PC-3 (cell line): ENCODE measurements at regions not wholly inside any gene's neighbourhood (a gene's known extent, or its start where the extent isn't known, plus 50 kb on each side); places are given as distances from the start of the nearest gene placed in this dataset.

ENCODE experiments used
- ATAC-seq: fragments of 200-7000 bp; cut with Tn5 transposase; 2 replicates; pipeline ENCODE4 v1.9.1; 2020; ENCODE audit warnings: mild to moderate bottlenecking, moderate library complexity
- BruUV-seq: library from RNA; stranded (reverse); fragments of 400-500 nt; replicated peaks from 2 replicates; lab custom pipeline; 2021; lab: Mats Ljungman, UMichigan
- CTCF ChIA-PET: fragments of 300-600 bp; sonication (Branson Sonifier 250); formaldehyde crosslinking; loops from one replicate; lab custom pipeline; 2022; ENCODE audit warnings: antibody characterized with exemption; lab: Charles Lee
- POLR2A ChIA-PET: fragments of 300-600 bp; sonication (Branson Sonifier 250); formaldehyde crosslinking; loops from one replicate; lab custom pipeline; 2022; ENCODE audit warnings: antibody characterized with exemption; ENCODE audit not compliant: unreplicated experiment; lab: Charles Lee
- DNase-seq: peaks from one replicate; pipeline ENCODE4 v3.0.0-alpha.2; 2015
- H2AFZ ChIP-seq: fragments of 300-600 bp; sonication (generic); 2 replicates; pipeline ENCODE4 v1.6.0; 2016; ENCODE audit warnings: antibody characterized with exemption, low read length
- H3F3A ChIP-seq: fragments of 300-600 bp; sonication (generic); one replicate; pipeline ENCODE4 v1.6.0; 2017; ENCODE audit warnings: antibody characterized with exemption, low read length, control low read depth, mild to moderate bottlenecking; ENCODE audit not compliant: unreplicated experiment
- H3K27ac ChIP-seq: fragments of 300-600 bp; sonication (generic); 2 replicates; pipeline ENCODE4 v1.5.1; 2016; ENCODE audit warnings: mild to moderate bottlenecking, low read length
- H3K27me3 ChIP-seq: fragments of 300-600 bp; sonication (generic); 2 replicates; pipeline ENCODE4 v1.6.1; 2016; ENCODE audit warnings: low read length, mixed read lengths
- H3K36me3 ChIP-seq: fragments of 300-600 bp; sonication (generic); 2 replicates; pipeline ENCODE4 v1.6.1; 2016; ENCODE audit warnings: low read depth, mixed run types, low read length, mixed read lengths
- H3K4me1 ChIP-seq: fragments of 300-600 bp; sonication (generic); 2 replicates; pipeline ENCODE4 v1.5.1; 2016; ENCODE audit warnings: low read length; ENCODE audit not compliant: insufficient read depth
- H3K4me2 ChIP-seq: fragments of 300-600 bp; sonication (generic); 2 replicates; pipeline ENCODE4 v1.6.0; 2016; ENCODE audit warnings: low read length
- H3K4me3 ChIP-seq: fragments of 300-600 bp; sonication (generic); 2 replicates; pipeline ENCODE4 v1.5.1; 2016; ENCODE audit warnings: mild to moderate bottlenecking, low read length, mixed read lengths
- H3K79me2 ChIP-seq: fragments of 300-600 bp; sonication (generic); 2 replicates; pipeline ENCODE4 v1.6.1; 2017; ENCODE audit warnings: low read length, mixed read lengths
- H3K9ac ChIP-seq: fragments of 300-600 bp; sonication (generic); 2 replicates; pipeline ENCODE4 v1.6.0; 2016; ENCODE audit warnings: mild to moderate bottlenecking, low read length
- H3K9me2 ChIP-seq: fragments of 300-600 bp; sonication (generic); replicated peaks from 2 replicates; pipeline ENCODE4 v1.6.1; 2016; ENCODE audit warnings: mixed run types, low read length, mixed read lengths
- H3K9me3 ChIP-seq: fragments of 300-600 bp; sonication (generic); 2 replicates; pipeline ENCODE4 v1.6.1; 2016; ENCODE audit warnings: low read length, mixed read lengths
- H4K20me1 ChIP-seq: fragments of 300-600 bp; sonication (generic); 2 replicates; pipeline ENCODE4 v1.6.1; 2016; ENCODE audit warnings: low read length, mixed read lengths
- EZH2 ChIP-seq: fragments of 300-600 bp; sonication (generic); IDR thresholded peaks from one replicate; pipeline ENCODE4 v1.6.1; 2017; ENCODE audit warnings: antibody characterized with exemption, mild to moderate bottlenecking, low read length; ENCODE audit not compliant: unreplicated experiment
- EZH2phosphoT487 ChIP-seq: fragments of 300-600 bp; sonication (generic); IDR thresholded peaks from 2 replicates; pipeline ENCODE4 v1.6.1; 2018; ENCODE audit warnings: mild to moderate bottlenecking, antibody characterized with exemption, low read length, borderline replicate concordance
- intact Hi-C: fragments of 100-400 bp; cut with micrococcal nuclease; formaldehyde crosslinking; loops from 2 replicates; pipeline ENCODE4 v1.9.0; 2023
- TF ChIP-seq, protein P1 (sequence below): fragments of 300-600 bp; sonication (generic); conservative IDR thresholded peaks from 2 replicates; pipeline ENCODE4 v1.5.1; 2017; ENCODE audit warnings: antibody characterized with exemption, low read depth, mild to moderate bottlenecking, low read length

DNA sequence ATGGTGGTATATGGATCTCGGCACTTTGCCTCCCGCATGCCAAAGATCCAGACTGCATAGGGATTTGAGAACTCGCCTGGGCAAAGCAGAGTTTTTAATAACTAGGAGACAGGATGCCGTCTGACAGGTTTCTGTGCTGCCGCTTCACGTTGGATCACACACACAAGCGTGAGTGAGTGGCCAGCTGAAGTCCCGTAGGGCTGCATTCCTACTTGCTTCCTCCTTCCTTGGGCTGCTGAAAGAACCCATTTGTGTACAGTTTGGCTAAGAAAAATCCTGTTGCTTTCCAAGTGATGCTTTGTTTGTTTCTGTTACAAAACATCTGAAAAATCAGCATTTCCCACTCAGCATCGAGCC is 604.3 kb upstream of the CFAP20DC start:
- no peaks in the 10 kb centered on the region for H3K36me3 ChIP-seq
- TF ChIP-seq, protein P1, sequence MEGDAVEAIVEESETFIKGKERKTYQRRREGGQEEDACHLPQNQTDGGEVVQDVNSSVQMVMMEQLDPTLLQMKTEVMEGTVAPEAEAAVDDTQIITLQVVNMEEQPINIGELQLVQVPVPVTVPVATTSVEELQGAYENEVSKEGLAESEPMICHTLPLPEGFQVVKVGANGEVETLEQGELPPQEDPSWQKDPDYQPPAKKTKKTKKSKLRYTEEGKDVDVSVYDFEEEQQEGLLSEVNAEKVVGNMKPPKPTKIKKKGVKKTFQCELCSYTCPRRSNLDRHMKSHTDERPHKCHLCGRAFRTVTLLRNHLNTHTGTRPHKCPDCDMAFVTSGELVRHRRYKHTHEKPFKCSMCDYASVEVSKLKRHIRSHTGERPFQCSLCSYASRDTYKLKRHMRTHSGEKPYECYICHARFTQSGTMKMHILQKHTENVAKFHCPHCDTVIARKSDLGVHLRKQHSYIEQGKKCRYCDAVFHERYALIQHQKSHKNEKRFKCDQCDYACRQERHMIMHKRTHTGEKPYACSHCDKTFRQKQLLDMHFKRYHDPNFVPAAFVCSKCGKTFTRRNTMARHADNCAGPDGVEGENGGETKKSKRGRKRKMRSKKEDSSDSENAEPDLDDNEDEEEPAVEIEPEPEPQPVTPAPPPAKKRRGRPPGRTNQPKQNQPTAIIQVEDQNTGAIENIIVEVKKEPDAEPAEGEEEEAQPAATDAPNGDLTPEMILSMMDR, result no peak
- TF ChIP-seq EZH2phosphoT487 (no peak), EZH2 (no peak)
- H3K4me1 ChIP-seq, result peaks cover 11% of the 10 kb centered on the region
- no peak overlapping the region for H3K27ac ChIP-seq
- H4K20me1 ChIP-seq, result no peaks in the 10 kb centered on the region
- peak overlapping the region; percentile 17 for H3K4me3 ChIP-seq
- POLR2A ChIA-PET, result no interaction called here
- no peaks in the 10 kb centered on the region for H3K79me2 ChIP-seq
- DNase-seq (peak; percentile 75), ATAC-seq (peak; percentile 74)
- H2AFZ ChIP-seq, result peak overlapping the region; percentile 70
- no peaks in the 10 kb centered on the region for H3K27me3 ChIP-seq
- H3F3A ChIP-seq, result no peaks in the 10 kb centered on the region
- no TSS peak for BruUV-seq
- intact Hi-C loops, result no loop called here
- H3K9me3 ChIP-seq, result peaks cover 14% of the 10 kb centered on the region; the same call in 1 of the 2 replicates
- peak overlapping the region; percentile 46 for H3K4me2 ChIP-seq
- CTCF ChIA-PET, result no interaction called here
- H3K9ac ChIP-seq, result no peak overlapping the region
- no peaks in the 10 kb centered on the region for H3K9me2 ChIP-seq

DNA sequence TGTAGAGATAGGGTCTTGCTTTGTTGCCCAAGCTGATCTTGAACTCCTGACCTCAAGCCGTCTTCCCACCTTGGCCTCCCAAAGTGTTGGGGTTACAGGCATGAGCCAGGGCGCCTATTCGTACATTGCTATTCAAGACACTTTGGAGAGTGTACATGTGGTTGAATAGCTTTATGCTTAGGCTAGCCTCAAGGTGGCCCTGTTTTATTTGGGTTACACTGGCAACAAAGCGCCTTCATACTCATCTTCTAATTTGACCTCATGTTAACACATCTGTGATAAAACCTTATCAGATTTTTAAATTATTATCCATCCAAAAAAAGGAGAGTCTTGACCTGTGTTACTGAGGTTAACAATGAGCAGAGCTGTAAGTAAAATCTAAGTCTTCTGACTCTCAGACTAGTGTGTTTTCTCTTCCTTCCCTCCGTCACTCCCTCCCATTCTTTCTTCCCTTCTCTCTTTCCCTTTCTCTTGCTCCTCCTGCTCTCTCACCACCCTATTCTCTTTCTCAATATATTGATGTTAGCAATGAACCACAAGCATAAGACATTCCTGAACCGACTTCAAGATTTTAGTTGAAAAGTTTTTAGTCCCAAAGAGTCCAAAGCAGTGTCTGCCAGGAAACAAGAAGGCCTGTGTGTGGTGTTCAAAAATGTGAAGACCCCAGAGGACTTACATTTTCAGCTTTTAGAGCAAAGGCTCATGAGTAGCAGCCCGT is 603.7 kb upstream of the CFAP20DC start:
- peaks cover 11% of the 10 kb centered on the region for H3K4me1 ChIP-seq
- no peaks in the 10 kb centered on the region for H3K36me3 ChIP-seq
- H3K9me3 ChIP-seq, result peaks cover 14% of the 10 kb centered on the region; the same call in 1 of the 2 replicates
- H2AFZ ChIP-seq, result peak overlapping the region; percentile 70
- H3K9me2 ChIP-seq, result no peaks in the 10 kb centered on the region
- H3K4me2 ChIP-seq, result peak overlapping the region; percentile 46
- no peaks in the 10 kb centered on the region for H3K27me3 ChIP-seq
- H3K4me3 ChIP-seq, result peak overlapping the region; percentile 17; the same call in 1 of the 2 replicates
- H4K20me1 ChIP-seq, result no peaks in the 10 kb centered on the region
- no TSS peak for BruUV-seq
- ChIA-PET POLR2A (no interaction called here), CTCF (no interaction called here)
- intact Hi-C loops, result no loop called here
- H3K79me2 ChIP-seq, result no peaks in the 10 kb centered on the region
- TF ChIP-seq, protein P1, result 0 out of 2 replicates have a peak, but pooled peaks have one; percentile 14
- TF ChIP-seq EZH2 (no peak), EZH2phosphoT487 (no peak)
- no peak for DNase-seq
- no peak for ATAC-seq
- H3F3A ChIP-seq, result no peaks in the 10 kb centered on the region
- H3K9ac ChIP-seq, result no peak overlapping the region
- H3K27ac ChIP-seq, result no peak overlapping the region
